ENCODE measurements at regions not wholly inside any gene's neighbourhood (a gene's known extent, or its start where the extent isn't known, plus 50 kb on each side); places are given as distances from the start of the nearest gene placed in this dataset.

DNA sequence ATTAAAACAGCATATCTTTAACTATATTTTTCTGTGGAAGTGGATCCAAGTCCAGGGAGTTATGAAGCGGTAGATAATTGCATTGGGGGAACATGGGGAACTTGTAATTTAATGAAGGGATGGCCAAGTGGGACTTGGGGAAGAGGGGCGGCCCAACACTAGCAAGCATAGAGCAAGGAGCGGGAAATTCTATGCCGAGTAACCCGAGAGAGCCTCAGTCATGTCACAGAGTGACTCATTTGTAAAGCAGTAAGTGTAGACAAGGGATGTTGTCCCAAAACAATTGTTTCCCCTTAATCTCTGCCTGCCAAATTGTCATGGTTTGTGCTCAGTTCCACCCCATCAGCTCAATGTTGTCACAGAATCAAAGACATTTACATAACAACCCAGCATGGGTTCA, 620.1 kb downstream of the AJAP1 start:
- TF ChIP-seq, protein P1, sequence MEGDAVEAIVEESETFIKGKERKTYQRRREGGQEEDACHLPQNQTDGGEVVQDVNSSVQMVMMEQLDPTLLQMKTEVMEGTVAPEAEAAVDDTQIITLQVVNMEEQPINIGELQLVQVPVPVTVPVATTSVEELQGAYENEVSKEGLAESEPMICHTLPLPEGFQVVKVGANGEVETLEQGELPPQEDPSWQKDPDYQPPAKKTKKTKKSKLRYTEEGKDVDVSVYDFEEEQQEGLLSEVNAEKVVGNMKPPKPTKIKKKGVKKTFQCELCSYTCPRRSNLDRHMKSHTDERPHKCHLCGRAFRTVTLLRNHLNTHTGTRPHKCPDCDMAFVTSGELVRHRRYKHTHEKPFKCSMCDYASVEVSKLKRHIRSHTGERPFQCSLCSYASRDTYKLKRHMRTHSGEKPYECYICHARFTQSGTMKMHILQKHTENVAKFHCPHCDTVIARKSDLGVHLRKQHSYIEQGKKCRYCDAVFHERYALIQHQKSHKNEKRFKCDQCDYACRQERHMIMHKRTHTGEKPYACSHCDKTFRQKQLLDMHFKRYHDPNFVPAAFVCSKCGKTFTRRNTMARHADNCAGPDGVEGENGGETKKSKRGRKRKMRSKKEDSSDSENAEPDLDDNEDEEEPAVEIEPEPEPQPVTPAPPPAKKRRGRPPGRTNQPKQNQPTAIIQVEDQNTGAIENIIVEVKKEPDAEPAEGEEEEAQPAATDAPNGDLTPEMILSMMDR (IDR thresholded peaks at IDR 0.05; ENCODE audit: poor library complexity, severe bottlenecking): no peak
- TF ChIP-seq POLR2AphosphoS5 (IDR thresholded peaks at IDR 0.05): no peak
